ENCODE measurements at regions not wholly inside any gene's neighbourhood (a gene's known extent, or its start where the extent isn't known, plus 50 kb on each side); places are given as distances from the start of the nearest gene placed in this dataset.

DNA sequence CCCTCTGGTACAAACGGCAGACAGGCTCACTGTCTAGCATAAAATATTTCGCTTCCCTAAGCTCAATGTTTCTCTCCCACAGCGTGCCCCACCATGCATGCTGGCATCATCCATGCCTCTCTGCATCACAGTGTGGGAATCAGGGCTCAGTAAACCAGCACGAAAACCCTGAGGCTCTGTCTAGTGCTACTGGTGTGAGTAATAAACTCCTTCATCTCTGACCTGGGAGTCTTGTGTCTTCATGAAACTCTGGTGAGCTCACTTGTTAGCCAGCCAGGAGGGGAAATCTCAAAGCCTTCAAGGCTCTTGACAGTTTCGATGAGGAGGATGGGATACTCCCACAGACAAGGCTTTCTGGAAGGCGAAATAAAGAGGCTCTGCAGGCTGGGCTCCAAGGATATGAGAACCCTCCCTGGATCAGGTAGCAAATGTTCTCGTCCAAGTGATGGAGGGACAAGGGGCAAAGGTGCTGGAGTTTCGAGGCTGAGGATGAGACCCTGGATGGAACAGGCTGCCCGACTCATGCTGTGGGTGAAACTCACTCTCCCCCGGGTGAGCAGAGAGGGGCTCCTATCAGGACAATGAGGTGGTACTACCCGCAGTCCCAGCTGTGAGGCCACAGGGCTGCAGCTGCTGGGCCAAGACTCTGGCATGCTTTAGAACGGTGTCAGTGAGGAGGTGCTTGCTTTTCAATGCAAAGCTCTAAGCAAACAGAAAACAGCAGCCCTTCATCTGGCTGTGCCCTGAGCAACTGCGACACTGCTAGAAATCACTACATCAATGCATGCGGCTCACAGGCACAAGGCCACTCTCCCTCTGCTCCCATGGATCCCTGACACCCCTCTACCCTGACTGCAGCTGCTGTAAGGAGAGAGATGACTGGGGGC lies 69.3 kb downstream of the SHANK2 start:
- Histone ChIP-seq H3K79me1 (replicated peaks; ENCODE audit: low read length, poor library complexity, severe bottlenecking) (peaks cover 3% of the 10 kb centered on the region), H3K27ac (ENCODE audit: low read length, poor library complexity, severe bottlenecking) (no peak overlapping the region), H4K91ac (ENCODE audit: low read length) (no peak overlapping the region), H3K23ac (ENCODE audit: low read length in 2 of 2) (no peak overlapping the region), H2AK5ac (ENCODE audit: low read length, severe bottlenecking) (no peak overlapping the region), H3K36me3 (ENCODE audit: control insufficient read depth in 1 of 2, insufficient read depth in 2 of 2, low read depth in 1 of 2, low read length in 2 of 2) (no peaks in the 10 kb centered on the region), H3K4me1 (ENCODE audit: control insufficient read depth, insufficient read depth, low read depth, low read length) (peaks cover 4% of the 10 kb centered on the region), H3K4ac (ENCODE audit: low read depth in 1 of 2, low read length in 2 of 2) (no peak overlapping the region), H3K4me3 (ENCODE audit: insufficient read depth in 1 of 2, low read depth in 1 of 2, low read length in 2 of 2) (no peak overlapping the region), H2BK15ac (ENCODE audit: low read depth, poor library complexity, severe bottlenecking) (no peak overlapping the region), H3K18ac (ENCODE audit: low read depth in 1 of 2, low read length in 2 of 2) (no peak overlapping the region), H3K9ac (ENCODE audit: low read length) (no peak overlapping the region), H4K8ac (ENCODE audit: low read length) (no peak overlapping the region), H2BK5ac (ENCODE audit: low read depth, low read length, poor library complexity, severe bottlenecking) (no peak overlapping the region), H2BK12ac (ENCODE audit: low read length in 2 of 2) (no peak overlapping the region), H3K14ac (ENCODE audit: low read length in 2 of 2) (no peak overlapping the region), H2BK120ac (ENCODE audit: low read depth, low read length) (no peak overlapping the region), H3K27me3 (ENCODE audit: control insufficient read depth in 1 of 2, insufficient read depth in 1 of 2, low read length in 2 of 2) (no peaks in the 10 kb centered on the region), H3K9me3 (ENCODE audit: control insufficient read depth, low read length) (no peaks in the 10 kb centered on the region), H3K4me2 (ENCODE audit: low read length, poor library complexity, severe bottlenecking) (no peak overlapping the region), H2AFZ (ENCODE audit: low read depth, low read length) (no peak overlapping the region)
- WGBS: 88% methylated on average over 14 of the region's 14 CpGs
- DNase-seq: no peak

DNA sequence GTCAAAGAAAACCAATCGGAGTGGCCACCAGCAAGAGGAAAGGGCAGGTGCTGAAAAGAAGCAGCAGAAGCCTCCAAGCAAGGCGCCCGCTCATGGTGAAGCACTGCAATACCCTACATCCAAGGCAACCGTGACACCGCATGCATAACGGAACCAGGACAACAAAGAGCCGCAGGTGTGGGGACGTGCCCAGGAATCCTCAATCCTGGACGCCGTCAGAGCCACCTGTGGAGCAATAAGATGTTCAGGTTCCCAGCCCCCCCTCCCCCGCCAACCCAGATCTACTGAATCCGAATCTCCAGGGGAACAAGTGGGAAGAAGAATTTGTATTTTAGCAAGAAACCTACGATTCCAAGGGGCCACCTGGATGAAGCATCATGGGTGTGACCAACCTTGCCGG lies 70.8 kb downstream of the SHANK2 start:
- Histone ChIP-seq H2BK5ac (ENCODE audit: low read depth, low read length, poor library complexity, severe bottlenecking) (no peak overlapping the region), H3K4me3 (ENCODE audit: insufficient read depth in 1 of 2, low read depth in 1 of 2, low read length in 2 of 2) (no peak overlapping the region), H2BK120ac (ENCODE audit: low read depth, low read length) (no peak overlapping the region), H3K79me1 (replicated peaks; ENCODE audit: low read length, poor library complexity, severe bottlenecking) (peaks cover 3% of the 10 kb centered on the region), H3K27me3 (ENCODE audit: control insufficient read depth in 1 of 2, insufficient read depth in 1 of 2, low read length in 2 of 2) (no peaks in the 10 kb centered on the region), H3K9me3 (ENCODE audit: control insufficient read depth, low read length) (peaks cover 14% of the 10 kb centered on the region), H3K23ac (ENCODE audit: low read length in 2 of 2) (no peak overlapping the region), H3K14ac (ENCODE audit: low read length in 2 of 2) (no peak overlapping the region), H2BK15ac (ENCODE audit: low read depth, poor library complexity, severe bottlenecking) (no peak overlapping the region), H2BK12ac (ENCODE audit: low read length in 2 of 2) (no peak overlapping the region), H4K8ac (ENCODE audit: low read length) (no peak overlapping the region), H3K4ac (ENCODE audit: low read depth in 1 of 2, low read length in 2 of 2) (no peak overlapping the region), H4K91ac (ENCODE audit: low read length) (no peak overlapping the region), H3K4me1 (ENCODE audit: control insufficient read depth, insufficient read depth, low read depth, low read length) (peaks cover 4% of the 10 kb centered on the region), H3K27ac (ENCODE audit: low read length, poor library complexity, severe bottlenecking) (no peak overlapping the region), H3K4me2 (ENCODE audit: low read length, poor library complexity, severe bottlenecking) (no peak overlapping the region), H2AK5ac (ENCODE audit: low read length, severe bottlenecking) (no peak overlapping the region), H3K9ac (ENCODE audit: low read length) (no peak overlapping the region), H3K18ac (ENCODE audit: low read depth in 1 of 2, low read length in 2 of 2) (no peak overlapping the region), H2AFZ (ENCODE audit: low read depth, low read length) (no peak overlapping the region), H3K36me3 (ENCODE audit: control insufficient read depth in 1 of 2, insufficient read depth in 2 of 2, low read depth in 1 of 2, low read length in 2 of 2) (no peaks in the 10 kb centered on the region)
- DNase-seq: no peak
- WGBS: 90% methylated on average over 13 of the region's 14 CpGs

DNA sequence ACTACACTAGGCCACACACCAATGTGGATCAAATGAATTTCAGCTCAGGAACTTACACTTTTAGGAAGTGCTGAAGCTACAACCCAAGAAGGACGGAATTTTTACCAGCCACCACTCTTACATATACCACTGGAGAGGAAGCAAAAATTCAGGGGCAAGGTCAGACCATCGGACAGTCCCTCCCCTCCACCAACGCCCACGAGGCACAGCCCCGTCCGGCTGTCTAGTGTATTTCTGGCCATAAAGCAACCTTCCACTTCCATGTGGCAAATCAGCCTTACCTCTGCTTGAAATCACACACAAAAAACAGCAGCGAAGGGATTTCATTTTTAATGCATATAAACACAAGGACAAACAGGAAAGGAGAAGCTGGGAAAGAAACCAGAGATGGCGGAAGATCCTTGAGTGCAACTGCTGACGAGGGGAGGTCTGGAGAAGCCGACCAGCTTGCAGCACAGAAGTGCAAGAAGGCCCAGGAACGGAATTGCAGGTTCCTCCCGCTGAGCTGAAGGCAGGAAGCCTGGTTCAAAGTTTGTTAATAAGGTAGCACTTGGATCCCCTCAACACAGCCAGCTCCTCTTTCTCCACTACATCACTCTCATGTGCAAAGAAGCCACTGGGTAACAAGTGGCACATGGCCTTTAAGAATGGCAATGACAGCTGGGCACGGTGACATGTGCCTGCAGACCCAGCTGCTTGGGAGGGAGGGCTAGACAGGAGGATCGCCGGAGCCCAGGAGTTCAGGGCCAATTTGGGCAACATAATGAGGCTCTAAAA lies 71.5 kb downstream of the SHANK2 start:
- H3K27me3 ChIP-seq (ENCODE audit: control insufficient read depth in 1 of 2, insufficient read depth in 1 of 2, low read length in 2 of 2): no peaks in the 10 kb centered on the region
- WGBS: 82% methylated on average over 14 of the region's 15 CpGs
- no peak overlapping the region for H2AFZ ChIP-seq (ENCODE audit: low read depth, low read length)
- no peak overlapping the region for H3K14ac ChIP-seq (ENCODE audit: low read length in 2 of 2)
- no peak overlapping the region for H2BK12ac ChIP-seq (ENCODE audit: low read length in 2 of 2)
- H3K4me2 ChIP-seq (ENCODE audit: low read length, poor library complexity, severe bottlenecking): no peak overlapping the region
- H3K4ac ChIP-seq (ENCODE audit: low read depth in 1 of 2, low read length in 2 of 2): no peak overlapping the region
- H3K9ac ChIP-seq (ENCODE audit: low read length): no peak overlapping the region
- no peak overlapping the region for H3K18ac ChIP-seq (ENCODE audit: low read depth in 1 of 2, low read length in 2 of 2)
- H3K79me1 ChIP-seq (replicated peaks; ENCODE audit: low read length, poor library complexity, severe bottlenecking): peaks cover 3% of the 10 kb centered on the region
- no peak overlapping the region for H4K91ac ChIP-seq (ENCODE audit: low read length)
- H3K4me3 ChIP-seq (ENCODE audit: insufficient read depth in 1 of 2, low read depth in 1 of 2, low read length in 2 of 2): no peak overlapping the region
- H2BK5ac ChIP-seq (ENCODE audit: low read depth, low read length, poor library complexity, severe bottlenecking): no peak overlapping the region
- H2BK120ac ChIP-seq (ENCODE audit: low read depth, low read length): no peak overlapping the region
- H2BK15ac ChIP-seq (ENCODE audit: low read depth, poor library complexity, severe bottlenecking): no peak overlapping the region
- H4K8ac ChIP-seq (ENCODE audit: low read length): no peak overlapping the region
- H3K36me3 ChIP-seq (ENCODE audit: control insufficient read depth in 1 of 2, insufficient read depth in 2 of 2, low read depth in 1 of 2, low read length in 2 of 2): no peaks in the 10 kb centered on the region
- H2AK5ac ChIP-seq (ENCODE audit: low read length, severe bottlenecking): no peak overlapping the region
- H3K27ac ChIP-seq (ENCODE audit: low read length, poor library complexity, severe bottlenecking): no peak overlapping the region
- peaks cover 4% of the 10 kb centered on the region for H3K4me1 ChIP-seq (ENCODE audit: control insufficient read depth, insufficient read depth, low read depth, low read length)
- peaks cover 21% of the 10 kb centered on the region for H3K9me3 ChIP-seq (ENCODE audit: control insufficient read depth, low read length)
- H3K23ac ChIP-seq (ENCODE audit: low read length in 2 of 2): no peak overlapping the region
- no peak for DNase-seq

DNA sequence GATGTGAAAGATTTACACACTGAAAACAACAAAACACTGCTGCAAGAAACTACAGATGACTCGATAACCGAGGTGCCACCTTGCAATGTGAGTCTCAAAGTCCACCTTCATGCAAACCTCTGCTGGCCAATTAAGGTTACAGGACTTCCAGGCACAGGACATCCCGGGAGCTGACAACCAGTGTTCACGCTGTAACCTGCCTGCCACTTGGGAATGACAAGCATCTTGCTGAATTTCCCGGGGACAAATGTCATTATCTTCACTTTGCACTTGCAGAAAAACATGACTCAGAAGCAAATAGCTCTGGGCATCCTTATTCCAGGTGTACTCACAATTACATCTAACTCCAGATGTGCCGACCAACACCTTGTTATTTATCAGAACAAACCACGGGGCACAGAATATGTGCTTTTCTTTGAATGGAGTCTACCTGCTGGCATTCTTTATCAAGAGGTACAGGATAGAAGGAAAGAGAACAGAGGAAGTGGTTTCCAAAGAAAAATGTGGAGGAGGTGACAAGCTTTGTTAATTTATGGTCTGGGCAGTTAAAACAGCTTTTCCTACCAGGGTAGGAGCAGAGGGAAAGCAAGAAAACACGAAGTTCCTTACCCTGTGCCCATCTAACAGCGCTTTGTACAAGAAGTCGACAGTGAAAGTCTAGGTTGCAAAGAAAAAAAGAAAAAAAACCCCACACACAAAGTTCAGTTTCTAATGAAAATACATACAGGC lies 72.3 kb downstream of the SHANK2 start:
- Histone ChIP-seq H2BK120ac (ENCODE audit: low read depth, low read length) (no peak overlapping the region), H3K14ac (ENCODE audit: low read length in 2 of 2) (no peak overlapping the region), H3K18ac (ENCODE audit: low read depth in 1 of 2, low read length in 2 of 2) (no peak overlapping the region), H2BK5ac (ENCODE audit: low read depth, low read length, poor library complexity, severe bottlenecking) (no peak overlapping the region), H3K4me2 (ENCODE audit: low read length, poor library complexity, severe bottlenecking) (no peak overlapping the region), H2BK15ac (ENCODE audit: low read depth, poor library complexity, severe bottlenecking) (no peak overlapping the region), H3K27ac (ENCODE audit: low read length, poor library complexity, severe bottlenecking) (no peak overlapping the region), H3K36me3 (ENCODE audit: control insufficient read depth in 1 of 2, insufficient read depth in 2 of 2, low read depth in 1 of 2, low read length in 2 of 2) (no peaks in the 10 kb centered on the region), H4K8ac (ENCODE audit: low read length) (no peak overlapping the region), H3K4me1 (ENCODE audit: control insufficient read depth, insufficient read depth, low read depth, low read length) (peaks cover 4% of the 10 kb centered on the region), H3K79me1 (replicated peaks; ENCODE audit: low read length, poor library complexity, severe bottlenecking) (peaks cover 3% of the 10 kb centered on the region), H2BK12ac (ENCODE audit: low read length in 2 of 2) (no peak overlapping the region), H3K4me3 (ENCODE audit: insufficient read depth in 1 of 2, low read depth in 1 of 2, low read length in 2 of 2) (no peak overlapping the region), H3K9ac (ENCODE audit: low read length) (no peak overlapping the region), H2AK5ac (ENCODE audit: low read length, severe bottlenecking) (no peak overlapping the region), H3K4ac (ENCODE audit: low read depth in 1 of 2, low read length in 2 of 2) (no peak overlapping the region), H3K27me3 (ENCODE audit: control insufficient read depth in 1 of 2, insufficient read depth in 1 of 2, low read length in 2 of 2) (no peaks in the 10 kb centered on the region), H4K91ac (ENCODE audit: low read length) (no peak overlapping the region), H2AFZ (ENCODE audit: low read depth, low read length) (no peak overlapping the region), H3K23ac (ENCODE audit: low read length in 2 of 2) (no peak overlapping the region), H3K9me3 (ENCODE audit: control insufficient read depth, low read length) (peaks cover 26% of the 10 kb centered on the region)
- WGBS: 78% methylated on average over 10 of the region's 10 CpGs
- no peak for DNase-seq
